ENCODE measurements at regions not wholly inside any gene's neighbourhood (a gene's known extent, or its start where the extent isn't known, plus 50 kb on each side); places are given as distances from the start of the nearest gene placed in this dataset.

GRCh38 chr3:191750618-191751017 lies 289.7 kb downstream of the PYDC2 start:
- TF ChIP-seq, protein P1, sequence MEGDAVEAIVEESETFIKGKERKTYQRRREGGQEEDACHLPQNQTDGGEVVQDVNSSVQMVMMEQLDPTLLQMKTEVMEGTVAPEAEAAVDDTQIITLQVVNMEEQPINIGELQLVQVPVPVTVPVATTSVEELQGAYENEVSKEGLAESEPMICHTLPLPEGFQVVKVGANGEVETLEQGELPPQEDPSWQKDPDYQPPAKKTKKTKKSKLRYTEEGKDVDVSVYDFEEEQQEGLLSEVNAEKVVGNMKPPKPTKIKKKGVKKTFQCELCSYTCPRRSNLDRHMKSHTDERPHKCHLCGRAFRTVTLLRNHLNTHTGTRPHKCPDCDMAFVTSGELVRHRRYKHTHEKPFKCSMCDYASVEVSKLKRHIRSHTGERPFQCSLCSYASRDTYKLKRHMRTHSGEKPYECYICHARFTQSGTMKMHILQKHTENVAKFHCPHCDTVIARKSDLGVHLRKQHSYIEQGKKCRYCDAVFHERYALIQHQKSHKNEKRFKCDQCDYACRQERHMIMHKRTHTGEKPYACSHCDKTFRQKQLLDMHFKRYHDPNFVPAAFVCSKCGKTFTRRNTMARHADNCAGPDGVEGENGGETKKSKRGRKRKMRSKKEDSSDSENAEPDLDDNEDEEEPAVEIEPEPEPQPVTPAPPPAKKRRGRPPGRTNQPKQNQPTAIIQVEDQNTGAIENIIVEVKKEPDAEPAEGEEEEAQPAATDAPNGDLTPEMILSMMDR (IDR thresholded peaks at IDR 0.05; ENCODE audit: low read depth, low read length): no peak
- no peak for TF ChIP-seq EZH2phosphoT487 (IDR thresholded peaks at IDR 0.05; ENCODE audit: low read depth)

All from OCI-LY3 (cell line).